Testis (tissue), 2 donors: ENCODE measurements at regions not wholly inside any gene's neighbourhood (a gene's known extent, or its start where the extent isn't known, plus 50 kb on each side); places are given as distances from the start of the nearest gene placed in this dataset.

ENCODE experiments used
- POLR2A ChIP-seq: fragments of 450-650 bp; IDR thresholded peaks from one replicate; pipeline ENCODE4 v1.6.1; 2017; ENCODE audit warnings: antibody characterized with exemption, mild to moderate bottlenecking, moderate library complexity
- TF ChIP-seq, protein P1 (sequence below), 3 experiments: fragments of 450-650 bp in 2 of 3; fragments of 200-600 bp in 1 of 3; sonication (generic) in 1 of 3; IDR thresholded peaks; one replicate each; pipeline ENCODE4 v1.5.1; 2016 to 2019; ENCODE audit warnings: antibody characterized with exemption in 3 of 3, mild to moderate bottlenecking in 2 of 3, moderate library complexity in 1 of 3

GRCh38 chr18:66749481-66750035, 145.7 kb upstream of the CDH19 start:
- TF ChIP-seq, protein P1, sequence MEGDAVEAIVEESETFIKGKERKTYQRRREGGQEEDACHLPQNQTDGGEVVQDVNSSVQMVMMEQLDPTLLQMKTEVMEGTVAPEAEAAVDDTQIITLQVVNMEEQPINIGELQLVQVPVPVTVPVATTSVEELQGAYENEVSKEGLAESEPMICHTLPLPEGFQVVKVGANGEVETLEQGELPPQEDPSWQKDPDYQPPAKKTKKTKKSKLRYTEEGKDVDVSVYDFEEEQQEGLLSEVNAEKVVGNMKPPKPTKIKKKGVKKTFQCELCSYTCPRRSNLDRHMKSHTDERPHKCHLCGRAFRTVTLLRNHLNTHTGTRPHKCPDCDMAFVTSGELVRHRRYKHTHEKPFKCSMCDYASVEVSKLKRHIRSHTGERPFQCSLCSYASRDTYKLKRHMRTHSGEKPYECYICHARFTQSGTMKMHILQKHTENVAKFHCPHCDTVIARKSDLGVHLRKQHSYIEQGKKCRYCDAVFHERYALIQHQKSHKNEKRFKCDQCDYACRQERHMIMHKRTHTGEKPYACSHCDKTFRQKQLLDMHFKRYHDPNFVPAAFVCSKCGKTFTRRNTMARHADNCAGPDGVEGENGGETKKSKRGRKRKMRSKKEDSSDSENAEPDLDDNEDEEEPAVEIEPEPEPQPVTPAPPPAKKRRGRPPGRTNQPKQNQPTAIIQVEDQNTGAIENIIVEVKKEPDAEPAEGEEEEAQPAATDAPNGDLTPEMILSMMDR (IDR thresholded peaks at IDR 0.05): no peak
- no peak for TF ChIP-seq POLR2A
